ENCODE measurements at regions not wholly inside any gene's neighbourhood (a gene's known extent, or its start where the extent isn't known, plus 50 kb on each side); places are given as distances from the start of the nearest gene placed in this dataset.

- H2BK120ac ChIP-seq (ENCODE audit: low read depth, low read length) = no peak overlapping the region
Measured at GRCh38 chr14:86543521-86543920, 1013.6 kb downstream of the FLRT2 start.

More at GRCh38 chr14:86543521-86543920, 1013.6 kb downstream of the FLRT2 start:
- H4K91ac ChIP-seq (ENCODE audit: insufficient read depth, low read depth, low read length) = no peak overlapping the region
- ChIA-PET POLR2A (ENCODE audit: unreplicated experiment) (no interaction called here), CTCF (no interaction called here)
- H2BK15ac ChIP-seq (ENCODE audit: low read depth, low read length) = no peak overlapping the region
- H2AK9ac ChIP-seq (replicated peaks; ENCODE audit: low read depth, low read length, poor library complexity) = no peak overlapping the region
- intact Hi-C loops (cut with micrococcal nuclease) (no loop called here), dilution Hi-C loops (cut with HindIII; ENCODE audit: low sequenced_read_pairs, unreplicated experiment) (no loop called here), in situ Hi-C loops (cut with MboI; ENCODE audit: low sequenced_read_pairs) (no loop called here)
- no peak overlapping the region for H3K56ac ChIP-seq (ENCODE audit: extremely low read depth, insufficient read depth, low read length)
- no peak overlapping the region for H3K27ac ChIP-seq (ENCODE audit: insufficient read depth, low read length)
- ATAC-seq (ENCODE audit: low read depth) (no peak), DNase-seq (no peak)
- no peak overlapping the region for H2AK5ac ChIP-seq (ENCODE audit: low read depth, low read length)
- H3K36me3 ChIP-seq (ENCODE audit: control insufficient read depth, insufficient read depth, low read length) = no peaks in the 10 kb centered on the region
- H3K4me3 ChIP-seq (ENCODE audit: insufficient read depth, low read depth, low read length) = no peak overlapping the region
- no TSS peak for BruUV-seq (replicated peaks)
- no peaks in the 10 kb centered on the region for H3K9me1 ChIP-seq (ENCODE audit: insufficient read depth, low read length)
- H2AFZ ChIP-seq (replicated peaks; ENCODE audit: low read length, poor library complexity) = no peak overlapping the region
- H4K8ac ChIP-seq (ENCODE audit: low read depth in 2 of 2, low read length in 2 of 2) = no peak overlapping the region
- H3K79me1 ChIP-seq (ENCODE audit: low read depth in 1 of 2, low read length in 2 of 2) = no peaks in the 10 kb centered on the region
- H2BK5ac ChIP-seq (ENCODE audit: low read depth, low read length, poor library complexity, severe bottlenecking) = no peak overlapping the region
- peak overlapping the region; percentile 37; the same call in 1 of the 2 replicates for H3K23ac ChIP-seq (ENCODE audit: low read depth, low read length)
- H4K20me1 ChIP-seq (ENCODE audit: insufficient read depth, low read length) = no peaks in the 10 kb centered on the region
- no peak overlapping the region for H3K14ac ChIP-seq (replicated peaks; ENCODE audit: low read depth, low read length)
- no peak overlapping the region for H3K4ac ChIP-seq (ENCODE audit: low read depth, low read length)
- H4K5ac ChIP-seq (ENCODE audit: low read depth, low read length) = no peak overlapping the region
- no peaks in the 10 kb centered on the region for H3K4me1 ChIP-seq (ENCODE audit: control insufficient read depth, insufficient read depth, low read length)
- H3K9me3 ChIP-seq (ENCODE audit: control insufficient read depth, insufficient read depth, low read length) = no peaks in the 10 kb centered on the region
- no peak overlapping the region for H2BK20ac ChIP-seq (ENCODE audit: low read depth, low read length)
- H3K9ac ChIP-seq (ENCODE audit: low read depth, low read length) = no peak overlapping the region
- TF ChIP-seq CTCF (conservative IDR thresholded peaks at IDR 0.05; ENCODE audit: low read depth, low read length) (no peak), NFE2L2 (IDR thresholded peaks at IDR 0.05; ENCODE audit: low read depth, low read length) (no peak), RAD21 (IDR thresholded peaks at IDR 0.05; ENCODE audit: low read length) (no peak), BHLHE40 (IDR thresholded peaks at IDR 0.05; ENCODE audit: low read depth, low read length) (no peak), SMC3 (IDR thresholded peaks at IDR 0.05; ENCODE audit: low read depth, low read length) (no peak), POLR2A (IDR thresholded peaks at IDR 0.05; ENCODE audit: low read depth, low read length) (no peak), CHD1 (IDR thresholded peaks at IDR 0.05; ENCODE audit: low read depth, low read length) (no peak), USF2 (IDR thresholded peaks at IDR 0.05; ENCODE audit: low read depth, low read length) (no peak), MAZ (IDR thresholded peaks at IDR 0.05; ENCODE audit: borderline replicate concordance, low read depth, low read length) (no peak), ELK1 (IDR thresholded peaks at IDR 0.05; ENCODE audit: borderline replicate concordance, low read depth, low read length) (no peak), RFX5 (IDR thresholded peaks at IDR 0.05; ENCODE audit: low read depth, low read length) (no peak), CEBPB (IDR thresholded peaks at IDR 0.05; ENCODE audit: low read depth, low read length) (no peak), MXI1 (IDR thresholded peaks at IDR 0.05; ENCODE audit: borderline replicate concordance, low read depth, low read length) (no peak), FOS (IDR thresholded peaks at IDR 0.05; ENCODE audit: low read depth, low read length) (no peak), RCOR1 (IDR thresholded peaks at IDR 0.05; ENCODE audit: insufficient replicate concordance, low read length) (no peak)
- no peaks in the 10 kb centered on the region for H3K27me3 ChIP-seq (ENCODE audit: control insufficient read depth, insufficient read depth, low read length)
- no peak overlapping the region for H3K4me2 ChIP-seq (ENCODE audit: low read depth, low read length)
- H3K18ac ChIP-seq (ENCODE audit: low read depth, low read length) = no peak overlapping the region

Data from IMR-90 (cell line).